ENCODE measurements at regions not wholly inside any gene's neighbourhood (a gene's known extent, or its start where the extent isn't known, plus 50 kb on each side); places are given as distances from the start of the nearest gene placed in this dataset.

- H3K4me3 ChIP-seq (ENCODE audit: low read length): no peak overlapping the region
- no peak for TF ChIP-seq CTCF (conservative IDR thresholded peaks at IDR 0.05; ENCODE audit: low read length)
- DNase-seq (ENCODE audit: low read depth): no peak
Observed at GRCh38 chr10:75295868-75296441, 60.2 kb upstream of the COMTD1 start.

GRCh38 chr10:75294866-75295701 is 59.3 kb upstream of the COMTD1 start:
- peak overlapping the region; percentile 62 for H3K4me3 ChIP-seq (ENCODE audit: low read length)
- no peak for TF ChIP-seq CTCF (conservative IDR thresholded peaks at IDR 0.05; ENCODE audit: low read length)
- peak; percentile 82 for DNase-seq (ENCODE audit: low read depth)

GRCh38 chr10:75294518-75294865 is 58.7 kb upstream of the COMTD1 start:
- no peak for DNase-seq (ENCODE audit: low read depth)
- no peak for TF ChIP-seq CTCF (conservative IDR thresholded peaks at IDR 0.05; ENCODE audit: low read length)
- peak overlapping the region; percentile 62 for H3K4me3 ChIP-seq (ENCODE audit: low read length)

DNA sequence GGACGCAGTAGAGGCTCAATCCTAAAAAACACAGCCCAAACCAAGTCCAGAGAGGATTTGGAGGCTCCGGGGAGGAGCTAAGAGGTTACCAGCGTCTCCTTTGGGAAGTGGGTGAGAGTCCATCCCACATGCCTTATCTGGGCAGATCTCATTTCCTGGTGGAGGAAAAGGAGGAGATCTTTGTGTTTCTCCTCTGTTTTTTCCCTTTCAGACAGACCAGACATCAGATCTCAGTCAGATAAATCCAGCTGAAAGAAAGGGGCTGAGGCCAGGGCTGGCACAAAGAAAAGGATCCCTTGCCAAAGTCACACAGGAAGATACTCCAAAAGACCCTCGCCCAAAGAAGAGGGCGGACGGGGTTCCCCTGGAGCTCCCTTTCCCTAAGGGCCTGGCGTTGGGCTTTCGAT is 58.3 kb upstream of the COMTD1 start:
- no peak for TF ChIP-seq CTCF (conservative IDR thresholded peaks at IDR 0.05; ENCODE audit: low read length)
- DNase-seq (ENCODE audit: low read depth): no peak
- H3K4me3 ChIP-seq (ENCODE audit: low read length): no peak overlapping the region

GRCh38 chr10:75293446-75293820 is 57.7 kb upstream of the COMTD1 start:
- no peak for DNase-seq (ENCODE audit: low read depth)
- no peak for TF ChIP-seq CTCF (conservative IDR thresholded peaks at IDR 0.05; ENCODE audit: low read length)

DNA sequence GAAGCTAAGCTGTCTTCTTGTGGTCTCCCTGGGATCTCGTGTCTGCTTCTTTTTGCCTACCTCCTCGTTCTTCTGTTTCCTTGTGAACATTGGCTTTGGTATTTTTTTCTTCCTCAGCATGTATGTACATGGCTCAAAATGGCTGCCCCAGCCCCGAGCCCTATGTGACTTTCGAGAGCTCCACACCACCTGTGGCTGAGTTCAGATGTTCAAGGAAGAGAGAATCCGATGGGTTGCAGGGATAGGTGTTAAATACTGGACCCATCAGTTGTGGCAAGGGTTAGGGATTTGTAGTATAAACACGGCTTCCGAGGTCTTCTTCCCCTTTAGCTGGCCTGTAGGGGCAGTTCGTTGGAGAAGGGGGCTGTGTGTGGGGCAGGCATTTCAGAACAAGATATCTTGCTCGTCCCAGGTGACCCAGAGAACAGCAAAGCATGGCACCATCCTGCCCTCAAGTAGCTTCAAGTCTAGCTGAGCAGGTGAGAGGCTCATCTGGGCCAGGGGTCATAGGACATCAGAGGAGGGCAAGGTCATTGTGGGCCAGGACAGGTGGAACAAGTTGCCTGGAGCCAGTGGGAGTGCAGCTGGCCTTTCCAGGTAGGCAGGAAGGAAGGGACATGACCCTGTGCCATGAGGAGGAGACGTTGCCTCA is 57.2 kb upstream of the COMTD1 start:
- no peak for DNase-seq (ENCODE audit: low read depth)

More at GRCh38 chr10:75293446-75293820, 57.7 kb upstream of the COMTD1 start:
- H3K4me3 ChIP-seq (ENCODE audit: low read length): no peak overlapping the region

More for the DNA sequence above, 57.2 kb upstream of the COMTD1 start:
- TF ChIP-seq CTCF (conservative IDR thresholded peaks at IDR 0.05; ENCODE audit: low read length): no peak
- no peak overlapping the region for H3K4me3 ChIP-seq (ENCODE audit: low read length)
